PC-9 (cell line): ENCODE measurements at regions not wholly inside any gene's neighbourhood (a gene's known extent, or its start where the extent isn't known, plus 50 kb on each side); places are given as distances from the start of the nearest gene placed in this dataset.

Experiments
- BruUV-seq: library from RNA; stranded (reverse); fragments of 400-500 nt; replicated peaks from 2 replicates; lab custom pipeline; 2021; lab: Mats Ljungman, UMichigan
- CTCF ChIA-PET: fragments of 300-600 bp; sonication (Branson Sonifier 250); formaldehyde crosslinking; loops from one replicate; lab custom pipeline; 2022; ENCODE audit warnings: antibody characterized with exemption; lab: Charles Lee
- POLR2A ChIA-PET: fragments of 300-600 bp; sonication (Branson Sonifier 250); formaldehyde crosslinking; loops from one replicate; lab custom pipeline; 2022; ENCODE audit warnings: antibody characterized with exemption; ENCODE audit not compliant: unreplicated experiment; lab: Charles Lee
- DNase-seq, 2 experiments: peaks; one replicate each; pipeline versions ENCODE4 v3.0.0 to v3.0.0-alpha.2; 2015 to 2022; ENCODE audit warnings: mixed read lengths in 1 of 2
- H2AFZ ChIP-seq: fragments of 200-600 bp; sonication (generic); 2 replicates; pipeline ENCODE4 v1.8.1; 2017; ENCODE audit warnings: antibody characterized with exemption
- H3F3A ChIP-seq: fragments of 200-600 bp; sonication (generic); 2 replicates; pipeline ENCODE4 v1.8.1; 2017; ENCODE audit warnings: antibody characterized with exemption, mild to moderate bottlenecking, low read depth; ENCODE audit not compliant: insufficient read depth
- H3K27ac ChIP-seq: fragments of 200-600 bp; sonication (generic); 2 replicates; pipeline ENCODE4 v1.6.1; 2016; ENCODE audit warnings: mixed run types
- H3K27me3 ChIP-seq: fragments of 200-600 bp; sonication (generic); 2 replicates; pipeline ENCODE4 v1.6.1; 2016; ENCODE audit warnings: low read depth, mixed run types; ENCODE audit not compliant: insufficient read depth
- H3K36me3 ChIP-seq: fragments of 200-600 bp; sonication (generic); 2 replicates; pipeline ENCODE4 v1.6.1; 2016; ENCODE audit warnings: low read depth, mixed run types
- H3K4me1 ChIP-seq: fragments of 200-600 bp; sonication (generic); replicated peaks from 2 replicates; pipeline ENCODE4 v1.6.1; 2016; ENCODE audit warnings: mixed run types; ENCODE audit not compliant: insufficient read depth
- H3K4me2 ChIP-seq: fragments of 200-600 bp; sonication (generic); 2 replicates; pipeline ENCODE4 v1.6.1; 2017; ENCODE audit warnings: mixed run types
- H3K4me3 ChIP-seq: fragments of 200-600 bp; sonication (generic); 2 replicates; pipeline ENCODE4 v1.6.1; 2016; ENCODE audit warnings: mixed run types
- H3K79me2 ChIP-seq: fragments of 200-600 bp; sonication (generic); 2 replicates; pipeline ENCODE4 v1.6.1; 2017; ENCODE audit warnings: low read depth, mixed run types
- H3K9me2 ChIP-seq: fragments of 200-600 bp; sonication (generic); 2 replicates; pipeline ENCODE4 v1.8.1; 2017; ENCODE audit warnings: mild to moderate bottlenecking; ENCODE audit not compliant: insufficient read depth
- H3K9me3 ChIP-seq: fragments of 200-600 bp; sonication (generic); 2 replicates; pipeline ENCODE4 v1.8.1; 2016; ENCODE audit warnings: low read depth; ENCODE audit not compliant: insufficient read depth
- H4K20me1 ChIP-seq: fragments of 200-600 bp; sonication (generic); 2 replicates; pipeline ENCODE4 v1.8.1; 2017; ENCODE audit not compliant: insufficient read depth
- CTCF ChIP-seq: fragments of 200-600 bp; sonication (generic); conservative IDR thresholded peaks from 2 replicates; pipeline ENCODE4 v1.6.1; 2017; ENCODE audit warnings: mixed run types, antibody characterized with exemption, mild to moderate bottlenecking, moderate library complexity
- EZH2 ChIP-seq: fragments of 200-600 bp; sonication (generic); IDR thresholded peaks from 2 replicates; pipeline ENCODE4 v1.8.0; 2017; ENCODE audit warnings: antibody characterized with exemption, low read depth
- intact Hi-C: fragments of 100-400 bp; cut with micrococcal nuclease; formaldehyde crosslinking; loops from one replicate; pipeline ENCODE4 v1.10.0; 2022; ENCODE audit not compliant: unreplicated experiment

GRCh38 chr4:165597581-165598480 lies 219.0 kb downstream of the CPE start:
- intact Hi-C loops = no loop called here

DNA sequence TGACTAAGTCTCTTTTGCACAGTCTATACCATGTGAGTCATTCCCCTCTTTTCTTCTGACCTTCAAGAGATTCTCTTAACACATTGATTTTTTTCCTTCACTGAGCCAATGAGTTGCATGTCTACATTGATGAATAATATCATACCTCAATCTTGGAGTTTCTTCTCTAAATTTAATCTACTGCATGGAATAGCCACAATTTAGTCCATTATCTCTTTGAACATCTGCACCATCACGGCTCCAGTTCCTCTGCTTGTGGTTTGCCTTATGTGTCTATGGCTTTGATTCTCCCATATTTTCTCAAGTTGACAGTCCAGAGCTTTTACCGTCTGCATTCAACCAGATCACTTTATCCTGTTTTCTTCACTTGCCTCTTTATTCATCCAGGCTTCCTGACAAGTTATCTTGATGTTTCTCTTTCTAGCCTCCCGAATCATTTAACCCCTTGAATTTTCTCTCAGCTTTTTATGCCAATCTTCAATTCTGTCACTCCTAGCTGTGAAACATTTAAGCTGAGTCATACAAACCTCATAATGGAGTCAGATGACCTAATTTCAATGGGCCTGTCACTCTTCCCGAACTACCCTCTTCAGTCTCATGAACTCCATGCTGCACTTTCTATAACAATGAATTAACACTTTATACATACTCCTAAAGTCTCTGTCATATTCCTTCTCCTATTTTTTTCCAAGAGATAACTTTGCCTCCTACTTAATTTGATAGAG lies 222.3 kb downstream of the CPE start:
- ChIA-PET POLR2A (interaction anchor here (0.6 kb wide), 1 partner anchor 20 kb away, joined by 4 read pairs; no protein-coding TSS in a partner anchor), CTCF (no interaction called here)
- Histone ChIP-seq H3F3A (no peaks in the 10 kb centered on the region), H3K9me2 (no peaks in the 10 kb centered on the region), H4K20me1 (no peaks in the 10 kb centered on the region), H3K4me1 (no peaks in the 10 kb centered on the region), H3K36me3 (no peaks in the 10 kb centered on the region), H3K27ac (no peak overlapping the region), H2AFZ (no peak overlapping the region), H3K9me3 (no peaks in the 10 kb centered on the region), H3K27me3 (no peaks in the 10 kb centered on the region), H3K79me2 (no peaks in the 10 kb centered on the region), H3K4me2 (no peak overlapping the region), H3K4me3 (no peak overlapping the region)
- no TSS peak for BruUV-seq
- intact Hi-C loops = no loop called here
- DNase-seq = no peak
- no peak for TF ChIP-seq EZH2

More at GRCh38 chr4:165597581-165598480, 219.0 kb downstream of the CPE start:
- Histone ChIP-seq H3K36me3 (no peaks in the 10 kb centered on the region), H3K27me3 (no peaks in the 10 kb centered on the region), H3K79me2 (no peaks in the 10 kb centered on the region), H3K27ac (no peak overlapping the region), H3K4me1 (no peaks in the 10 kb centered on the region), H4K20me1 (no peaks in the 10 kb centered on the region), H3K4me2 (no peak overlapping the region), H3K4me3 (no peak overlapping the region), H3K9me2 (no peaks in the 10 kb centered on the region), H2AFZ (no peak overlapping the region), H3K9me3 (no peaks in the 10 kb centered on the region), H3F3A (no peaks in the 10 kb centered on the region)
- ChIA-PET CTCF (no interaction called here), POLR2A (no interaction called here)
- TF ChIP-seq EZH2 (no peak), CTCF (no peak)
- BruUV-seq = no TSS peak
- DNase-seq = no peak

GRCh38 chr4:165602621-165603020 lies 223.8 kb downstream of the CPE start:
- Histone ChIP-seq H3K79me2 (no peaks in the 10 kb centered on the region), H3K4me2 (no peak overlapping the region), H2AFZ (no peak overlapping the region), H3K4me1 (no peaks in the 10 kb centered on the region), H3K9me2 (no peaks in the 10 kb centered on the region), H3K4me3 (no peak overlapping the region), H3K27me3 (no peaks in the 10 kb centered on the region), H3F3A (no peaks in the 10 kb centered on the region), H4K20me1 (no peaks in the 10 kb centered on the region), H3K27ac (no peak overlapping the region), H3K9me3 (no peaks in the 10 kb centered on the region), H3K36me3 (no peaks in the 10 kb centered on the region)
- ChIA-PET CTCF (no interaction called here), POLR2A (no interaction called here)
- intact Hi-C loops = no loop called here
- no peak for TF ChIP-seq EZH2
- no TSS peak for BruUV-seq
- no peak for DNase-seq

GRCh38 chr4:165604181-165604580 lies 225.4 kb downstream of the CPE start:
- DNase-seq = no peak
- POLR2A ChIA-PET = interaction anchor here (0.7 kb wide), 1 partner anchor 483 kb away, joined by 5 read pairs; no protein-coding TSS in a partner anchor
- Histone ChIP-seq H3K27me3 (no peaks in the 10 kb centered on the region), H4K20me1 (no peaks in the 10 kb centered on the region), H2AFZ (no peak overlapping the region), H3K9me3 (no peaks in the 10 kb centered on the region), H3K36me3 (no peaks in the 10 kb centered on the region), H3K27ac (no peak overlapping the region), H3F3A (no peaks in the 10 kb centered on the region), H3K4me3 (no peak overlapping the region), H3K4me2 (no peak overlapping the region), H3K4me1 (no peaks in the 10 kb centered on the region), H3K79me2 (no peaks in the 10 kb centered on the region), H3K9me2 (no peaks in the 10 kb centered on the region; the same call in 1 of the 2 replicates)
- CTCF ChIA-PET = no interaction called here
- intact Hi-C loops = loop anchor here (2.0 kb wide), 1 partner anchor 41 kb away; no protein-coding TSS in a partner anchor
- TF ChIP-seq EZH2 (no peak), CTCF (no peak)
- BruUV-seq = no TSS peak
